HG02678 (cell line): ENCODE measurements at regions not wholly inside any gene's neighbourhood (a gene's known extent, or its start where the extent isn't known, plus 50 kb on each side); places are given as distances from the start of the nearest gene placed in this dataset.
A peak's percentile ranks its signal among the peaks of the same experiment; 100 is the strongest.

Experiments used
- ATAC-seq: cut with Tn5 transposase; IDR thresholded peaks from one replicate; pipeline ENCODE4 v1.9.1; 2021; ENCODE audit warnings: mild to moderate bottlenecking, moderate library complexity; ENCODE audit not compliant: unreplicated experiment

DNA sequence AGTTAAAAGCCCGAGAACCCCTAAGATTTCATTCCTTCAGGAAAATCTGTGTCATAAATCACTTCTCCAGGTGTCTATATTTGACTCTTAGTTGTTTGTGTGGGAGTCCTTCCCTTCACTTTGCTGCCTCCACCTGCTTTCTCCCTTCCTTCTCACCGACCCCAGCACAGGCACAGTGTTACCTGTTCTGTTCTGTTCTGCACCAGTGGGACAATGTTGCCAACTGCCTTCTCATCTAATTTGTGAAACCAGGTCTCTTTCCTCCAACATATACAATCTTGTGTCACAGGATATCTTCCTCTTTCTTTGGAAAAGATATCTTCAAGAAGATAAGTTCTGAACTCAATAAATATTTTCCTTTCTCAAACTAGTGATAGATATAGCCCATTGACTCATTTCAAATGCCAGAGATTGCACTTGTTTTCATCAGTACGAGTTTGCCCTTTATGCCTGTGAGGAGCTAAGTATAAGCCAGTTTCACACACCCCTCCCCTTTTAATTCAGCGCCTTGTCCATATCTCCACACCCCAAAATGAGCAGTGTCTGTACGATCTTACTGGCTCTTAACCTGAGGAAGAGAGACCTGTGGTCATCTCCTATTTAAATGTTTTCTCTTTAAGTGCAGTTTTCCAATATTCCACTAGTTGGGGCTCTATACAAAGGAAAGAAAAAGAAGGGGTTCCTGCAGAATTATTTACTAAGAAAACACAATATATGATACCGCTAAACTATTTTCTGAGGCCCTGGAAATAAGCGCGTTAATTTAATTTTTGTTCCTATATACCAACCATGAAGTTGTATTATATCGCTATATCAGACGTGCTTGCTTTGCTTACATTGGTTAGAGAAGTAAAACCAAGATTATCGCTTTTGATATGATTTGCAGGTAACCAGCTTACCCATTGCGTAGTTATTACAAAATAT lies 81.6 kb upstream of the PREP start:
- ATAC-seq: no peak

GRCh38 chr6:105483492-105483891 lies 80.6 kb upstream of the PREP start:
- ATAC-seq: no peak

DNA sequence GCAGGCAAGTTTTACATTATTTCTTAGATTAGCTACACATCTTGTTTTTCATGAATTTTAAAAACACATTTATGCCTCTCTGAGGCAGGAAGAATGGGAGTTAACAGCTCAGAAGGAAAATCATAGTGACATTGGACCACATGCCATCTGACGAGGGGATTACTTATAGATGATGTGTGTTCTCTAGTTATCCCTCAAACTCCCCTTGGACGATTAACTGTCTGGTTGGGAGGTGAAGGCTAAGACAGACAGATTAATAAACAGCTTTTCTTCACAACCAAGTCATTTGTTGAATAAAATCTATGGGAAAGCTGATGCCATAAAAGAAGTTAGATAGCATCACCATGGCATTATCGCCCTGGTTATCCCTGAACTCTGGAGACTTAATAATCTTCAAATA lies 80.0 kb upstream of the PREP start:
- no peak for ATAC-seq

DNA sequence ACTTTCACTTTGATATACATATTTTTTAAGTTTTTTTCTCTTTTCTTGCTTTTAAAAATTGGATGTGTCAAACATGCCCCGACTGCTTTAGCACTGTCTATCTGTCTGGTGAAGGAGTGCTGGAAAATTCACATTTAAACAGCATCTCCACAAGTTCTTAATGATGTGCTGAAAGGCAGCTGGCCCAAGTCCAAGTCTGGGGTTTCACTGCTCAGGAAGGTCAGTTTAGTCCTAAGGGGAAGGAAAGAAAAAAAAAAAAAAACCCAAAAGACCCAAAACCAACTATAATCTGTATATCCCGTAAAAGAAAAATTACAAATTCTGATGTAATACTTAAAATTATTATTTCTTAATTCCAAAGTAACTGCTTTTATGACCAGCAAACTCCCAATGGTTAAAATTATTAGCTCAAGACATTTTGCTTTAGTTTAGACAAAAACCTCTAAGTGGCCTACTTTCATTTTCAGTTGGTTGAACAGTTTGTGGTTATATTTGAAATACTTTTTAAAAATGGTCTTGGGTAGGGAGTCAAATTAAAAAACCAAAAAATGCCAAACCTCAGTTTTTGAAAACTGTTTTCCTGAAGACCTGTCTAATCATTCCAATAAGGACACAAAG lies 79.5 kb upstream of the PREP start:
- no peak for ATAC-seq

GRCh38 chr6:105476978-105477377 lies 74.1 kb upstream of the PREP start:
- no peak for ATAC-seq

DNA sequence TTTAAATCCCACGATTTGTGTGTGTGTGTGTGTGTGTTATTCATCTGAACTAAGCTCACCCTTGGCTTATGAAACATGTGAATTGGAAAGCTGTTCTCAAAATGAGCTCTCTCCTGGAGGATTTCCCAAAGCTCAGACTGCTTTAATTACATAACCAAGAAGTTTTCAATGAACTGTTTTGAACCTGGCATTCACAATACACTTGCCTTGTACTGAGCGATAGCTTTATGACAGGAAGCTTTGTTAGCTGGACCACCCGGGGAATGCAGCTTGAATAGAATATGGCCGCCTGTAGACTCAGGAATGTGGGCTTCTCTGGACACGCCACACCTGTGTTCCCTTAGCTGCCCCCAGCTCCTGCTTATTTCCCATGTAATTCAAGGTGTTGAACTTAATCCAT lies 71.4 kb upstream of the PREP start:
- no peak for ATAC-seq

DNA sequence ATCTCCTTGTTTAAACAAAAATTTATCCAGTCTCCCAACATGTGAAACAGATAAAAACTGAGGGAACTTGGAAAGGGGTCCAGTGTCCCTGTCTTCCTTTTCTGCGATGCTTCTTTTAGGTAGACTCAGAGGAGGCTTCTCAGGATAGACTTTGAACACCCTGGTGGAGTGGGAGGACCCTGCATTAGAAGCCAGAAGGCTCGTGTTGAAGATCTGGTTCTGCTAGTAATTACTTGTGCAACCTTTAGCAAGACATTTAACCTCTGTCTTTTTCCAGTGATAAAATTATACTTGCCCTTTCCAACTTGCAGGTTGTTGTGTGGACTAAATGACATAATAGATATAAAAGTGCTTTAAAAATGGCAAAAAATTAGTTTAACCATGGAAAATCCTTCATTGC lies 67.1 kb upstream of the PREP start:
- no peak for ATAC-seq

GRCh38 chr6:105468850-105469249 lies 66.0 kb upstream of the PREP start:
- ATAC-seq: no peak

GRCh38 chr6:105460860-105461259 lies 58.0 kb upstream of the PREP start:
- ATAC-seq: no peak

- no peak for ATAC-seq
Observed at GRCh38 chr6:105459864-105460263, 57.0 kb upstream of the PREP start.

DNA sequence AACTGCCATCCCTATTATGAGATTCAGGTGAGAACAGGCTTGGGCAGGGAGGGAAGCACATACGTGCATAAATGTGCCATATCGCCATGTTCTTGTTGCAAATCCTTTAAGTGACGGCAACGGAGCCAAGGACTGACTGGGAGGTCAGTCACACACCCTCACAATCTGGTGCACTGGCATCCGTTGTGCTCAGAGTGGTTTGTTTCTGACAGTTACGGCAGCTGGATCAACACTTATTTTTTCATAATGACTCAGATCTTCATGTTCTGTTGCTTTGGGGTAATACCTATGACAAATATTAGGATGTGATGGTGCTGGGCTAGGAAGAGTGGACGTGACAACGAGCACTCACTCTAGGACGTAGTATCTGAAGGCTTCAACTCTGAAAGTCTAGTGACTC lies 56.2 kb upstream of the PREP start:
- ATAC-seq: peak; percentile 89

DNA sequence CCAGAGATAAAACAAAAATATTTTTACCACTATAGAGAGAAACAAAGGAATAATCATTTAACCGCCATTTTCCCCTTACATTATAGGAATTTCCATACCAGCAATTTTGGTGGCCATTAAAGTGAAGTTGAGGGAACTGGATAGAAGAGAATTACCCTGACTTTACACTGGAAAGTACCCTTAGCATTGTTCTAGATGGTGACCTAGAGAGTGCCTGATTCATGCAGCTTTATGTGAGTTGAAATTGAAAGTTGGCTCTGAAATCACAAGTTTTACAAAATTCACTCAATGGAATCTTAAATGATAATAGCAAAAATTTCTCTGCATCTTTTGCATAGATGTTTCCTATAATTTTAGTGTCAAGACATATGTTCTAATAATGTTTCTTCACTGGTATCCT lies 55.7 kb upstream of the PREP start:
- ATAC-seq: peak; percentile 54

DNA sequence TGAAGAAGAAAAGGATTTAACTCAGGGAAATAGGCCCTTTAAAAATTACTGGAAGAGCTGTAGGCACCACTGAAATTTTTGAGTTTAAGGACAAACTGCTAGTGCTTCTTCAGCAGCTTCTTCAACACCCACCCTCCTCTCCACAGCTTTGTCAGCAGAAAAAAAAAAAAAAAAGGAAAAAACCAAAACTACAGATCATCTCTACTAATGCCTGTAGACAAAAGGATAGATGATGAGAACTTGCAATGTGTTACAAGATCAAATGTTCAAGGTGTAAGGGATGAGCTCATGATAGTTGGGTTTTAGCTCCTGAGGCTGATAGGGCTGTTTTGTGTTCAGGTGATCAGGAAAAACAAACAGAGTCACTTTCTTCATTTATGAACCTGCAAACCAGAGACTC lies 55.2 kb upstream of the PREP start:
- no peak for ATAC-seq

DNA sequence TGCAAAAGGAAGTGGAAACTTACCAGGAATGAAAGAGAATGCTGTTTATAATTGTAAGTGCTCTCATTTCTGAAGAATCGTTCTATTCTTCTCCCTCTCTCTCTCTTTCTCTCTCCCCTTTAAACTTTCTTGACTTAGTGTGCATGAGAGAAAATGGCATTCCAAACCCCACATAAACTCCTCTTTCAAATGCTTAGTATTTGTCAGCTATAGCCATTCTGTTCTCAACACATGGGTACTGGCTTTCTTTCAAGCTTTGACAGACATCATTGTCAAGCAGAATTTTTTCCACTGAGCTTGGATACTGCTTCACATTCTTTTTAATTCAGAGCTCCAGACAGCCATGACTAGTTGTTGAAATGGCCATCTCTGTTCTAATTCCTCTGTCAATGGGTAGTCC lies 51.1 kb upstream of the PREP start:
- no peak for ATAC-seq

DNA sequence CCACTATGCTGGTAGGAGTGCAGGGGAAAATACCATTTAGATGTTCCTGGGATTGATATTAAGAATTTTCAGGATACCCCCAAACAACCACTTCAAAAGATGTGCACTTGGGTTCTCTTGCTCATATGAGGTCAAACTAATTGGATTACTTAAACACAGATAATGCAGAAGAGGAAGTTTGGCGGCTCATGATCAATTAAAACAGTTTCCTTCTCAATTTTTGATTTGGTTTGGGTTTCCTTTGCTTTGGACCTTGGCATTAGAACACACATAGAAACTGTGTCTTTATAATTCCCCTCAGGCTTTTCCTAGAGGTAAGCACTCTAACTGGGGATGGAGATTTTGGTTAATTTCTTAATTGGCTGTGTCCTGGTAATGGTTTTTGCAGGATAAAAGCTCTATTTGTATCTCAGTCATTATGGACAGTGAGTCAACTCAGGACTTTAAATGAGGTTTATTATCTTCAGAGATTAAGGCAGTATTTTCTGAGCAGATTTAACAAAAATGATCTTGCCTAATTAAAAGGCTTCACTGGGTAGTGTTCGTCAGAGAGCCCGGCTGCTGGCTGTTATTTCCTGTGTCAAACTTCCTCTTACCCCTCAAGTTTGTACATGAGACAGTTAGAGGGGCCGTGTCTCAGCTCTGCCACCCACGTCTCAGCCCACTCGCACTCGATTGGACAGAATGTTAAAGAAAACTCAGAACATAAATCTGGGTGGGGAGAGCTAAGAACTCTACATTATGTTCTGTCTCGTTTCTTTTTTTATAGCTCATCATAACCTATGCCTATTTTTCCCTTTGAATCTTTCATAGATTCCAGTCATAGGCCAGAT lies 50.3 kb upstream of the PREP start:
- ATAC-seq: peak; percentile 74
